ENCODE measurements at regions not wholly inside any gene's neighbourhood (a gene's known extent, or its start where the extent isn't known, plus 50 kb on each side); places are given as distances from the start of the nearest gene placed in this dataset.

DNA sequence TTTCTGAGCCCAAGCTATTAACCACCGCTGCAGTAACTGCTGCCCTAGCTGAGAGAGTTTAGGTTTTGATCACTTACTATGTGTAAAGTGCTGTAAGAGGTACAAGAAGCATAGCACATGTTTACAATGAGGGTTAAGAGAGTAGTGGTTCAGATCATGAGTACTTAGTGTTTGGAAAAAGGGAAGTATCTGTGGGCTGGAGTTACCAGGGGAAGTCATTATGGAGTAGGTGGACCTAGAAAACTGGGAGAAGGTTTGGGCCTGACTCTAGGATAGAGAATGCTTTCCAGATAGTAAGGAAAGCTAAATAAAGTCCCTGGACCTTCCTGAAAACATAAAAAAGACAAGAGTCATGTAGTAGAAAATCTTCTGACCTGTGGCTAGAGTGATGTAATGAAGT, 149.6 kb upstream of the PLXNA2 start:
- TF ChIP-seq, protein P1, sequence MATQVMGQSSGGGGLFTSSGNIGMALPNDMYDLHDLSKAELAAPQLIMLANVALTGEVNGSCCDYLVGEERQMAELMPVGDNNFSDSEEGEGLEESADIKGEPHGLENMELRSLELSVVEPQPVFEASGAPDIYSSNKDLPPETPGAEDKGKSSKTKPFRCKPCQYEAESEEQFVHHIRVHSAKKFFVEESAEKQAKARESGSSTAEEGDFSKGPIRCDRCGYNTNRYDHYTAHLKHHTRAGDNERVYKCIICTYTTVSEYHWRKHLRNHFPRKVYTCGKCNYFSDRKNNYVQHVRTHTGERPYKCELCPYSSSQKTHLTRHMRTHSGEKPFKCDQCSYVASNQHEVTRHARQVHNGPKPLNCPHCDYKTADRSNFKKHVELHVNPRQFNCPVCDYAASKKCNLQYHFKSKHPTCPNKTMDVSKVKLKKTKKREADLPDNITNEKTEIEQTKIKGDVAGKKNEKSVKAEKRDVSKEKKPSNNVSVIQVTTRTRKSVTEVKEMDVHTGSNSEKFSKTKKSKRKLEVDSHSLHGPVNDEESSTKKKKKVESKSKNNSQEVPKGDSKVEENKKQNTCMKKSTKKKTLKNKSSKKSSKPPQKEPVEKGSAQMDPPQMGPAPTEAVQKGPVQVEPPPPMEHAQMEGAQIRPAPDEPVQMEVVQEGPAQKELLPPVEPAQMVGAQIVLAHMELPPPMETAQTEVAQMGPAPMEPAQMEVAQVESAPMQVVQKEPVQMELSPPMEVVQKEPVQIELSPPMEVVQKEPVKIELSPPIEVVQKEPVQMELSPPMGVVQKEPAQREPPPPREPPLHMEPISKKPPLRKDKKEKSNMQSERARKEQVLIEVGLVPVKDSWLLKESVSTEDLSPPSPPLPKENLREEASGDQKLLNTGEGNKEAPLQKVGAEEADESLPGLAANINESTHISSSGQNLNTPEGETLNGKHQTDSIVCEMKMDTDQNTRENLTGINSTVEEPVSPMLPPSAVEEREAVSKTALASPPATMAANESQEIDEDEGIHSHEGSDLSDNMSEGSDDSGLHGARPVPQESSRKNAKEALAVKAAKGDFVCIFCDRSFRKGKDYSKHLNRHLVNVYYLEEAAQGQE (IDR thresholded peaks at IDR 0.05; ENCODE audit: low read depth) = no peak
- no peak for TF ChIP-seq TAF1 (IDR thresholded peaks at IDR 0.05; ENCODE audit: low read depth)
- TF ChIP-seq, protein P2, sequence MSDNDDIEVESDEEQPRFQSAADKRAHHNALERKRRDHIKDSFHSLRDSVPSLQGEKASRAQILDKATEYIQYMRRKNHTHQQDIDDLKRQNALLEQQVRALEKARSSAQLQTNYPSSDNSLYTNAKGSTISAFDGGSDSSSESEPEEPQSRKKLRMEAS (IDR thresholded peaks at IDR 0.05) = no peak
- TF ChIP-seq USF1 (IDR thresholded peaks at IDR 0.05) = no peak
- no peak for TF ChIP-seq FOXM1 (IDR thresholded peaks at IDR 0.05; ENCODE audit: borderline replicate concordance, low read depth)
- no peak for TF ChIP-seq EGR1 (IDR thresholded peaks at IDR 0.05)
- no peak for TF ChIP-seq YY1 (IDR thresholded peaks at IDR 0.05; ENCODE audit: low read depth)
- TF ChIP-seq TCF12 (IDR thresholded peaks at IDR 0.05; ENCODE audit: low read depth) = no peak
- TF ChIP-seq CEBPB (IDR thresholded peaks at IDR 0.05) = no peak
- no peak for TF ChIP-seq ZBTB7A (IDR thresholded peaks at IDR 0.05; ENCODE audit: low read depth)
- no peak for TF ChIP-seq RAD21 (IDR thresholded peaks at IDR 0.05; ENCODE audit: low read depth)
- no peak for TF ChIP-seq EP300 (IDR thresholded peaks at IDR 0.05; ENCODE audit: borderline replicate concordance)
- no peak for TF ChIP-seq CREB1 (IDR thresholded peaks at IDR 0.05; ENCODE audit: low read depth)
- no peak for TF ChIP-seq NFIC (IDR thresholded peaks at IDR 0.05)

All from Ishikawa (cell line).